ENCODE measurements at regions not wholly inside any gene's neighbourhood (a gene's known extent, or its start where the extent isn't known, plus 50 kb on each side); places are given as distances from the start of the nearest gene placed in this dataset.

- TF ChIP-seq CTCF (IDR thresholded peaks at IDR 0.05) (no peak), POLR2AphosphoS5 (IDR thresholded peaks at IDR 0.05) (no peak)
Measured at GRCh38 chr3:44117736-44118135, 124.0 kb upstream of the TOPAZ1 start.

Data from gastroesophageal sphincter (tissue), 3 donors.